Keratinocyte (primary cell): ENCODE measurements at regions not wholly inside any gene's neighbourhood (a gene's known extent, or its start where the extent isn't known, plus 50 kb on each side); places are given as distances from the start of the nearest gene placed in this dataset.

Experiments used
- DNase-seq: peaks from one replicate; pipeline ENCODE4 v3.0.0-alpha.2; 2011; ENCODE audit warnings: low read depth, missing footprints, low spot score
- FAIRE-seq: peaks from 2 replicates; lab custom pipeline; 2011; peaks lifted over from hg19 to GRCh38; lab: Jason Lieb, UNC
- H2AFZ ChIP-seq: 2 replicates; pipeline ENCODE4 v1.6.0; 2012; ENCODE audit warnings: low read length, control low read depth, inconsistent platforms; ENCODE audit not compliant: control insufficient read depth
- H3K27ac ChIP-seq: 2 replicates; pipeline ENCODE4 v1.5.1; 2011; ENCODE audit warnings: low read length; ENCODE audit not compliant: control insufficient read depth, insufficient read depth
- H3K27me3 ChIP-seq: 3 replicates; pipeline ENCODE4 v1.6.0; 2011; ENCODE audit warnings: low read length; ENCODE audit not compliant: control insufficient read depth, insufficient read depth; ENCODE audit errors: extremely low read depth
- H3K36me3 ChIP-seq, 2 experiments: 2 replicates in 1 of 2; 3 replicates in 1 of 2; pipeline ENCODE4 v1.5.1; 2011; ENCODE audit warnings: low read length in 2 of 2, mild to moderate bottlenecking in 1 of 2; ENCODE audit not compliant: control insufficient read depth in 2 of 2, insufficient read depth in 2 of 2; ENCODE audit errors: extremely low read depth in 1 of 2
- H3K4me1 ChIP-seq: 3 replicates; pipeline ENCODE4 v1.5.1; 2011; ENCODE audit warnings: low read length; ENCODE audit not compliant: control insufficient read depth, insufficient read depth; ENCODE audit errors: extremely low read depth
- H3K4me2 ChIP-seq: 3 replicates; pipeline ENCODE4 v1.6.0; 2011; ENCODE audit warnings: low read depth, low read length; ENCODE audit not compliant: control insufficient read depth, insufficient read depth; ENCODE audit errors: extremely low read depth
- H3K4me3 ChIP-seq, 3 experiments: fragments of 200-600 bp in 1 of 3; sonication (generic) in 1 of 3; 2 replicates in 2 of 3; 3 replicates in 1 of 3; pipeline ENCODE4 v1.5.1; 2011 to 2016; ENCODE audit warnings: low read length in 3 of 3, mild to moderate bottlenecking in 3 of 3, control low read depth in 2 of 3, inconsistent platforms in 1 of 3, low read depth in 1 of 3, mixed read lengths in 1 of 3, mixed run types in 1 of 3, moderate library complexity in 1 of 3; ENCODE audit not compliant: control insufficient read depth in 2 of 3, insufficient read depth in 2 of 3; ENCODE audit errors: extremely low read depth in 1 of 3
- H3K79me2 ChIP-seq: 2 replicates; pipeline ENCODE4 v1.6.0; 2012; ENCODE audit warnings: low read length; ENCODE audit not compliant: control insufficient read depth, insufficient read depth
- H3K9ac ChIP-seq: 3 replicates; pipeline ENCODE4 v1.6.0; 2011; ENCODE audit warnings: low read length; ENCODE audit not compliant: control insufficient read depth, insufficient read depth; ENCODE audit errors: extremely low read depth
- H3K9me1 ChIP-seq: 3 replicates; pipeline ENCODE4 v1.6.0; 2011; ENCODE audit warnings: low read length; ENCODE audit not compliant: control insufficient read depth, insufficient read depth; ENCODE audit errors: extremely low read depth
- H3K9me3 ChIP-seq: 2 replicates; pipeline ENCODE4 v1.5.1; 2012; ENCODE audit warnings: low read depth, low read length; ENCODE audit not compliant: control insufficient read depth
- H4K20me1 ChIP-seq: 3 replicates; pipeline ENCODE4 v1.6.0; 2011; ENCODE audit warnings: low read length; ENCODE audit not compliant: control insufficient read depth, insufficient read depth; ENCODE audit errors: extremely low read depth
- EZH2 ChIP-seq: IDR thresholded peaks from one replicate; pipeline ENCODE4 v1.6.1; 2012; ENCODE audit warnings: inconsistent platforms, mild to moderate bottlenecking, low read length, moderate library complexity
- dilution Hi-C: fragments of 300-500 bp; cut with MboI; formaldehyde crosslinking; loops from one replicate; pipeline ENCODE4 v1.7.0; 2020; ENCODE audit warnings: low sequenced_read_pairs; ENCODE audit not compliant: extremely low pct_ligation_motif_present
- TF ChIP-seq, protein P1 (sequence below), 3 experiments: IDR thresholded peaks in 1 of 3; conservative IDR thresholded peaks in 1 of 3; optimal IDR thresholded peaks in 1 of 3; 2 replicates in 2 of 3; 3 replicates in 1 of 3; pipeline versions ENCODE3 to v1.5.1; 2011; ENCODE audit warnings: low read length in 3 of 3, mild to moderate bottlenecking in 3 of 3, moderate library complexity in 2 of 3, control low read depth in 1 of 3, inconsistent platforms in 1 of 3; ENCODE audit not compliant: insufficient read depth in 2 of 3; ENCODE audit errors: extremely low read depth in 1 of 3

DNA sequence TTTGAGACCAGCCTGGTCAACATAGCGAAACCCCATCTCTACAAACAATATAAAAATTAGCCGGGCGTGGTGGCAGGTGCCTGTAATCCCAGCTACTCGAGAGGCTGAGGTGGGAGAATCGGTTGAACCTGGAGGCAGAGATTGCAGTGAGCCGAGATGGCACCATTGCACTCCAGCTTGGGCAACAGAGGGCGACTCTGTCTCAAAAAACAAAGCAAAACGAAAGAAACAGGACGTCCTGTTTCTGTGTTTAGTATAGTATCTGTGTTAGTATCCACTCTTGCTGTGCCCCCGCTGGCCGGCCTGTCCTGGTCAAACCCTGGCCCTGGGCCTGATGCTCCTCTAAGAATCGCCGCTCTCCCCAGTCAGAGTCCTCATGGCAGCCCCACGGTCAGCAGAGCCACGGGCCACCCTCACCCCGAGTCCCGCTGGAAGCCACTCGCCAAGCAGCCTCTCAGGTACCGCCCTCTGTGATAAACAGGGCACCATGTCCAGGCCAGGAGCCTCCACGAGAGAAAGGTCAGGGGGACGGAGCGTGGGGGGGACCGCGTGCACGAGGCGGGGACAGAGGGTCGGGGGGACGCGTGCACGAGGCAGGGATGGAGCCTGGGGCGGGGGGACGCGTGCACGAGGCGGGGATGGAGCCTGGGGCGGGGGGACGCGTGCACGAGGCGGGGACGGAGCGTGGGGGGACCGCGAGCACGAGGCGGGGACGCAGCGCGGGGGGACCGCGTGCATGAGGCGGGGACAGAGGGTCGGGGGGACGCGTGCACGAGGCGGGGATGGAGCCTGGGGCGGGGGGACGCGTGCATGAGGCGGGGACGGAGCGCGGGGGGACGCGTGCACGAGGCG is 384.5 kb downstream of the SMOC2 start:
- Histone ChIP-seq H2AFZ (no peak overlapping the region), H3K4me1 (no peaks in the 10 kb centered on the region), H3K36me3 (no peaks in the 10 kb centered on the region), H3K4me2 (no peak overlapping the region), H3K27ac (no peak overlapping the region), H3K79me2 (no peaks in the 10 kb centered on the region), H3K27me3 (no peaks in the 10 kb centered on the region), H3K4me3 (no peak overlapping the region), H4K20me1 (no peaks in the 10 kb centered on the region), H3K9ac (no peak overlapping the region), H3K9me3 (no peaks in the 10 kb centered on the region), H3K9me1 (no peaks in the 10 kb centered on the region)
- TF ChIP-seq, protein P1, sequence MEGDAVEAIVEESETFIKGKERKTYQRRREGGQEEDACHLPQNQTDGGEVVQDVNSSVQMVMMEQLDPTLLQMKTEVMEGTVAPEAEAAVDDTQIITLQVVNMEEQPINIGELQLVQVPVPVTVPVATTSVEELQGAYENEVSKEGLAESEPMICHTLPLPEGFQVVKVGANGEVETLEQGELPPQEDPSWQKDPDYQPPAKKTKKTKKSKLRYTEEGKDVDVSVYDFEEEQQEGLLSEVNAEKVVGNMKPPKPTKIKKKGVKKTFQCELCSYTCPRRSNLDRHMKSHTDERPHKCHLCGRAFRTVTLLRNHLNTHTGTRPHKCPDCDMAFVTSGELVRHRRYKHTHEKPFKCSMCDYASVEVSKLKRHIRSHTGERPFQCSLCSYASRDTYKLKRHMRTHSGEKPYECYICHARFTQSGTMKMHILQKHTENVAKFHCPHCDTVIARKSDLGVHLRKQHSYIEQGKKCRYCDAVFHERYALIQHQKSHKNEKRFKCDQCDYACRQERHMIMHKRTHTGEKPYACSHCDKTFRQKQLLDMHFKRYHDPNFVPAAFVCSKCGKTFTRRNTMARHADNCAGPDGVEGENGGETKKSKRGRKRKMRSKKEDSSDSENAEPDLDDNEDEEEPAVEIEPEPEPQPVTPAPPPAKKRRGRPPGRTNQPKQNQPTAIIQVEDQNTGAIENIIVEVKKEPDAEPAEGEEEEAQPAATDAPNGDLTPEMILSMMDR (optimal IDR thresholded peaks at IDR 0.05 in 1 of 3, IDR thresholded peaks at IDR 0.05 in 1 of 3, conservative IDR thresholded peaks at IDR 0.05 in 1 of 3; ENCODE audit: extremely low read depth in 1 of 3, insufficient read depth in 2 of 3, low read length in 3 of 3): no peak
- TF ChIP-seq EZH2: no peak
- FAIRE-seq (no peak), DNase-seq (no peak)
- dilution Hi-C loops: no loop called here

DNA sequence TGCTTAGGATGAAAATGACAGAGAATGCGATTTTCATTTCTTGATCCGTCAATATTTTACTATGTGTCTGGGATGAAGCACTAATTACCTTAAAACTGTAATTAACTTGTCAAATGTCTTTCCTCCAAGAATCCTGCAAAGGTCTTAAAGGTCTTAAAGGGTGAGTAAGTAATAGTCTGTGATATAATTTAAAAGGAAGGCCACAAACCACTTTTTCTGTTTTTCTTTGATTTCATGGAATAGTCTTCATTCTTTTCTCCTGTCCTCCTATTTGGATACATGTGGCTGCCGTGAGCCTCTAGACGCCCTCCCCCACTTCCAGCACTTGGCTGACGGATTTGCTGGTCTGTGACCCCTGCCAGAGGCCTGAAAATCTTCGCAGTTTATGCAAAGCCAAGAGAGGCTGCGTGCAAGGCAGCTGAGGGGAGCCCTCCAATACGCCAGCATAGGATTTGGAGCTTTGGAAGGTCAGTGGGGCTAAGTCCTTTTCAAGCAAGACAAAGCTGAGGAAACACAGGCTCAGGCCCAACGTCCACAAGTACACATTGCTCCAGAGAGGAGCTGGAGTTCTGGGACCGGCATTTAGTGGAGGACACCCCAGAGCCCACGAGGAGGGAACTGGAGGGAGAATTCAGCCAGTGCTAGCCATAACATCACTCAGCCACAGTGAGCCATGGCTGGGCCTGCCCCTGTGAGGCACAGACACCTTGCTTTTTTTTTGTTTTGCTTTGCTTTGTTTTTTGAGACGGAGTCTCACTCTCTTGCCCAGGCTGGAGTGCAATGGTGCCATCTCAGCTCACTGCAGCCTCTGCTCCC is 382.6 kb downstream of the SMOC2 start:
- Histone ChIP-seq H4K20me1 (no peaks in the 10 kb centered on the region), H3K9me1 (no peaks in the 10 kb centered on the region), H2AFZ (no peak overlapping the region), H3K4me2 (no peak overlapping the region), H3K4me3 (no peak overlapping the region), H3K4me1 (no peaks in the 10 kb centered on the region), H3K9me3 (no peaks in the 10 kb centered on the region), H3K27me3 (no peaks in the 10 kb centered on the region), H3K36me3 (no peaks in the 10 kb centered on the region), H3K9ac (no peak overlapping the region), H3K27ac (no peak overlapping the region), H3K79me2 (no peaks in the 10 kb centered on the region)
- dilution Hi-C loops: no loop called here
- no peak for TF ChIP-seq EZH2
- no peak for FAIRE-seq
- DNase-seq: no peak
